Neural cell (in vitro differentiated cells): ENCODE measurements at regions not wholly inside any gene's neighbourhood (a gene's known extent, or its start where the extent isn't known, plus 50 kb on each side); places are given as distances from the start of the nearest gene placed in this dataset.

Source experiments
- CTCF ChIP-seq: fragments of 450-650 bp; IDR thresholded peaks from 2 replicates; pipeline ENCODE4 v1.5.1; 2014; ENCODE audit warnings: antibody characterized with exemption, mild to moderate bottlenecking, moderate library complexity; ENCODE audit not compliant: poor library complexity, severe bottlenecking
- EP300 ChIP-seq: fragments of 450-650 bp; conservative IDR thresholded peaks from 2 replicates; pipeline ENCODE4 v1.6.1; 2014; ENCODE audit warnings: antibody characterized with exemption, mild to moderate bottlenecking, moderate library complexity; ENCODE audit not compliant: poor library complexity, severe bottlenecking
- EZH2 ChIP-seq: fragments of 200-600, 300-800 bp; shearing (Covaris generic), sonication (generic); IDR thresholded peaks from 2 replicates; pipeline ENCODE4 v1.6.1; 2014; ENCODE audit warnings: antibody characterized with exemption, low read length, borderline replicate concordance, mild to moderate bottlenecking; ENCODE audit not compliant: insufficient read depth, poor library complexity, severe bottlenecking
- MXI1 ChIP-seq: fragments of 450-650 bp; conservative IDR thresholded peaks from 2 replicates; pipeline ENCODE4 v1.6.1; 2014; ENCODE audit warnings: antibody characterized with exemption, mild to moderate bottlenecking; ENCODE audit not compliant: poor library complexity, severe bottlenecking
- POLR2AphosphoS5 ChIP-seq: IDR thresholded peaks from 2 replicates; pipeline ENCODE4 v1.6.1; 2012
- RAD21 ChIP-seq: fragments of 450-650 bp; conservative IDR thresholded peaks from 2 replicates; pipeline ENCODE4 v1.6.1; 2014; ENCODE audit warnings: antibody characterized with exemption, mild to moderate bottlenecking, moderate library complexity
- REST ChIP-seq: IDR thresholded peaks from 2 replicates; pipeline ENCODE4 v1.6.1; 2012; ENCODE audit warnings: borderline replicate concordance
- TAF1 ChIP-seq: IDR thresholded peaks from 2 replicates; pipeline ENCODE4 v1.6.1; 2012; ENCODE audit warnings: low read depth

GRCh38 chr3:66898155-66898554, 100.0 kb upstream of the KBTBD8 start:
- TF ChIP-seq POLR2AphosphoS5, result no peak
- TF ChIP-seq CTCF, result no peak
- TF ChIP-seq RAD21, result no peak
- TF ChIP-seq EZH2, result no peak
- TF ChIP-seq REST, result no peak
- no peak for TF ChIP-seq TAF1
- no peak for TF ChIP-seq EP300
- no peak for TF ChIP-seq MXI1
